Naive thymus-derived CD4-positive, alpha-beta T cell (primary cell): ENCODE measurements at regions not wholly inside any gene's neighbourhood (a gene's known extent, or its start where the extent isn't known, plus 50 kb on each side); places are given as distances from the start of the nearest gene placed in this dataset.
"Not testable (repeated sequence)": the region's sequence is repeated elsewhere in the genome, so short reads cannot be mapped to it uniquely, and the experiment has no call there.

Experiments
- ATAC-seq: fragments of 150-1000 bp; cut with Tn5 transposase; 2 replicates; pipeline ENCODE4 v1.10.0; 2021; ENCODE audit warnings: mild to moderate bottlenecking, moderate library complexity
- CTCF ChIA-PET: fragments of 350-600 bp; sonication (Branson Sonifier 250); formaldehyde crosslinking; loops from one replicate; lab custom pipeline; 2021; ENCODE audit warnings: antibody characterized with exemption; lab: Charles Lee
- POLR2A ChIA-PET: fragments of 350-600 bp; sonication (Branson Sonifier 250); formaldehyde crosslinking; loops from one replicate; lab custom pipeline; 2021; ENCODE audit warnings: antibody characterized with exemption, inconsistent platforms; lab: Charles Lee
- DNase-seq, 9 donors: peaks; one replicate each; pipeline versions ENCODE4 v3.0.0 to v3.0.0-alpha.2; 2020 to 2022; ENCODE audit warnings: mixed read lengths in 1 of 9
- H3K27ac ChIP-seq: one replicate; pipeline ENCODE4 v1.7.0; 2013; ENCODE audit warnings: mild to moderate bottlenecking, low read depth, low read length, moderate library complexity
- H3K27me3 ChIP-seq, 2 donors: one replicate each; pipeline ENCODE4 v1.7.0; 2013; ENCODE audit warnings: low read length in 2 of 2, mild to moderate bottlenecking in 2 of 2, moderate library complexity in 2 of 2; ENCODE audit not compliant: control insufficient read depth in 2 of 2, insufficient read depth in 2 of 2
- H3K36me3 ChIP-seq, 3 experiments: 1 replicate in 2 of 3; 2 replicates in 1 of 3; pipeline ENCODE4 v1.7.0; 2013; ENCODE audit warnings: low read length in 3 of 3, mild to moderate bottlenecking in 3 of 3, moderate library complexity in 1 of 3; ENCODE audit not compliant: insufficient read depth in 3 of 3, control insufficient read depth in 2 of 3
- H3K4me1 ChIP-seq, 2 donors: one replicate each; pipeline ENCODE4 v1.7.0; 2013; ENCODE audit warnings: low read length in 2 of 2, mild to moderate bottlenecking in 2 of 2, moderate library complexity in 1 of 2; ENCODE audit not compliant: control insufficient read depth in 2 of 2, insufficient read depth in 2 of 2
- H3K4me3 ChIP-seq: 2 replicates; pipeline ENCODE4 v1.7.0; 2013; ENCODE audit warnings: mild to moderate bottlenecking, low read length
- H3K9me3 ChIP-seq, 3 experiments: 1 replicate in 2 of 3; 2 replicates in 1 of 3; pipeline ENCODE4 v1.7.0; 2013; ENCODE audit warnings: low read length in 3 of 3; ENCODE audit not compliant: control insufficient read depth in 2 of 3
- H3K27ac Mint-ChIP-seq, 9 donors: one replicate each; pipeline ENCODE4 v1.8.0; 2020 to 2022; ENCODE audit warnings: mixed read lengths in 9 of 9, mild to moderate bottlenecking in 8 of 9, moderate library complexity in 5 of 9, inconsistent platforms in 2 of 9
- H3K27me3 Mint-ChIP-seq, 5 donors: one replicate each; pipeline ENCODE4 v1.8.0; 2021 to 2022; ENCODE audit warnings: mixed read lengths in 5 of 5, mild to moderate bottlenecking in 1 of 5
- H3K36me3 Mint-ChIP-seq, 5 donors: one replicate each; pipeline ENCODE4 v1.8.0; 2020 to 2022; ENCODE audit warnings: mixed read lengths in 5 of 5, mild to moderate bottlenecking in 3 of 5, inconsistent platforms in 1 of 5
- H3K4me1 Mint-ChIP-seq, 7 donors: one replicate each; pipeline ENCODE4 v1.8.0; 2020 to 2022; ENCODE audit warnings: mixed read lengths in 7 of 7, mild to moderate bottlenecking in 3 of 7, inconsistent platforms in 1 of 7
- H3K4me3 Mint-ChIP-seq, 10 donors: one replicate each; pipeline ENCODE4 v1.8.0; 2020 to 2022; ENCODE audit warnings: mild to moderate bottlenecking in 10 of 10, mixed read lengths in 10 of 10, moderate library complexity in 6 of 10, inconsistent platforms in 2 of 10
- H3K9me3 Mint-ChIP-seq, 11 donors: one replicate each; pipeline ENCODE4 v1.8.0; 2020 to 2022; ENCODE audit warnings: mixed read lengths in 11 of 11, mild to moderate bottlenecking in 4 of 11, inconsistent platforms in 1 of 11, moderate library complexity in 1 of 11
- intact Hi-C, 2 donors: fragments of 100-400 bp; cut with micrococcal nuclease; formaldehyde crosslinking; loops; one replicate each; pipeline ENCODE4 v1.15.1; 2023

- H3K4me1 Mint-ChIP-seq, result no peaks in the 10 kb centered on the region
- no peaks in the 10 kb centered on the region for H3K4me1 ChIP-seq
- intact Hi-C loops, result no loop called here
- H3K36me3 Mint-ChIP-seq, result no peaks in the 10 kb centered on the region
- no peak for ATAC-seq
- H3K4me3 Mint-ChIP-seq, result no peak overlapping the region
- H3K9me3 Mint-ChIP-seq, result peaks cover 0 to 6% (median 1%) of the 10 kb centered on the region in 11 donors
- no peaks in the 10 kb centered on the region for H3K9me3 ChIP-seq
- H3K27ac Mint-ChIP-seq, result no peak overlapping the region
- CTCF ChIA-PET, result no interaction called here
- no peaks in the 10 kb centered on the region for H3K36me3 ChIP-seq
- no peak overlapping the region for H3K27ac ChIP-seq
- POLR2A ChIA-PET, result no interaction called here
- no peak overlapping the region for H3K4me3 ChIP-seq
- H3K27me3 ChIP-seq, result no peaks in the 10 kb centered on the region
- peaks cover 0 to 19% (median 10%) of the 10 kb centered on the region in 5 donors for H3K27me3 Mint-ChIP-seq
- DNase-seq, result no peak
Measured at GRCh38 chr2:55801436-55801835, 107.8 kb upstream of the PNPT1 start.

- ATAC-seq, H3K4me3 ChIP-seq, POLR2A ChIA-PET, intact Hi-C loops, H3K27ac ChIP-seq, H3K4me3 Mint-ChIP-seq, CTCF ChIA-PET, H3K9me3 Mint-ChIP-seq, H3K27ac Mint-ChIP-seq, H3K36me3 Mint-ChIP-seq, H3K36me3 ChIP-seq, H3K4me1 Mint-ChIP-seq, H3K4me1 ChIP-seq, DNase-seq, H3K9me3 ChIP-seq, H3K27me3 ChIP-seq: not testable (repeated sequence)
- peaks cover 0 to 22% (median 6%) of the 10 kb centered on the region in 5 donors for H3K27me3 Mint-ChIP-seq
Measured at GRCh38 chr2:55799624-55800023, 106.0 kb upstream of the PNPT1 start.

- no peak overlapping the region for H3K27ac ChIP-seq
- ChIA-PET POLR2A (no interaction called here), CTCF (no interaction called here)
- H3K4me1 ChIP-seq, result no peaks in the 10 kb centered on the region
- peaks cover 0 to 4% (median 0%) of the 10 kb centered on the region in 5 donors for H3K36me3 Mint-ChIP-seq
- no peak for ATAC-seq
- H3K9me3 Mint-ChIP-seq, result peaks cover 0 to 13% (median 6%) of the 10 kb centered on the region in 11 donors
- intact Hi-C loops, result no loop called here
- H3K36me3 ChIP-seq, result no peaks in the 10 kb centered on the region
- no peaks in the 10 kb centered on the region for H3K4me1 Mint-ChIP-seq
- no peaks in the 10 kb centered on the region for H3K27me3 ChIP-seq
- DNase-seq, result no peak
- no peak overlapping the region for H3K4me3 Mint-ChIP-seq
- H3K27me3 Mint-ChIP-seq, result peaks cover 0 to 14% (median 0%) of the 10 kb centered on the region in 5 donors
- H3K27ac Mint-ChIP-seq, result no peak overlapping the region
- no peaks in the 10 kb centered on the region for H3K9me3 ChIP-seq
- no peak overlapping the region for H3K4me3 ChIP-seq
Measured at GRCh38 chr2:55796121-55796520, 102.5 kb upstream of the PNPT1 start.

- H3K4me1 Mint-ChIP-seq, POLR2A ChIA-PET, DNase-seq, ATAC-seq, H3K27me3 ChIP-seq, H3K36me3 Mint-ChIP-seq, H3K9me3 ChIP-seq, H3K27ac ChIP-seq, H3K4me3 ChIP-seq, H3K4me3 Mint-ChIP-seq, CTCF ChIA-PET, H3K27ac Mint-ChIP-seq, H3K36me3 ChIP-seq, H3K4me1 ChIP-seq, intact Hi-C loops: not testable (repeated sequence)
- Mint-ChIP-seq H3K27me3 (peaks cover 0 to 14% (median 0%) of the 10 kb centered on the region in 5 donors), H3K9me3 (peaks cover 0 to 17% (median 5%) of the 10 kb centered on the region in 11 donors)
Measured at GRCh38 chr2:55793602-55794001, 100.0 kb upstream of the PNPT1 start.

GRCh38 chr2:55786280-55786679, 92.6 kb upstream of the PNPT1 start:
- intact Hi-C loops, result no loop called here
- H3K4me1 Mint-ChIP-seq, result no peaks in the 10 kb centered on the region
- H3K4me3 ChIP-seq, result no peak overlapping the region
- peaks cover 0 to 4% (median 0%) of the 10 kb centered on the region in 5 donors for H3K27me3 Mint-ChIP-seq
- DNase-seq (no peak), ATAC-seq (no peak)
- H3K36me3 Mint-ChIP-seq, result no peaks in the 10 kb centered on the region
- H3K27me3 ChIP-seq, result no peaks in the 10 kb centered on the region
- H3K27ac ChIP-seq, result no peak overlapping the region
- H3K27ac Mint-ChIP-seq, result no peak overlapping the region
- ChIA-PET POLR2A (no interaction called here), CTCF (no interaction called here)
- H3K4me3 Mint-ChIP-seq, result no peak overlapping the region
- H3K4me1 ChIP-seq, result no peaks in the 10 kb centered on the region
- H3K9me3 ChIP-seq, result no peaks in the 10 kb centered on the region
- no peaks in the 10 kb centered on the region for H3K36me3 ChIP-seq
- peaks cover 0 to 3% (median 0%) of the 10 kb centered on the region in 11 donors for H3K9me3 Mint-ChIP-seq

- H3K4me1 ChIP-seq, H3K27ac Mint-ChIP-seq, ATAC-seq, H3K4me1 Mint-ChIP-seq, H3K27me3 ChIP-seq, H3K36me3 ChIP-seq, intact Hi-C loops, DNase-seq, H3K4me3 Mint-ChIP-seq, H3K36me3 Mint-ChIP-seq, H3K27me3 Mint-ChIP-seq, H3K27ac ChIP-seq, H3K4me3 ChIP-seq, CTCF ChIA-PET, H3K9me3 ChIP-seq, H3K9me3 Mint-ChIP-seq, POLR2A ChIA-PET: not testable (repeated sequence)
Measured at GRCh38 chr2:55783751-55784150, 90.1 kb upstream of the PNPT1 start.

GRCh38 chr2:55782528-55783173, 89.0 kb upstream of the PNPT1 start:
- peaks cover 3 to 13% (median 7%) of the 10 kb centered on the region in 5 donors for H3K27me3 Mint-ChIP-seq
- Histone ChIP-seq H3K27ac (no peak overlapping the region), H3K4me3 (no peak overlapping the region), H3K9me3 (no peaks in the 10 kb centered on the region), H3K4me1 (no peaks in the 10 kb centered on the region), H3K27me3 (no peaks in the 10 kb centered on the region), H3K36me3 (no peaks in the 10 kb centered on the region)
- ATAC-seq (no peak), DNase-seq (no peak)
- intact Hi-C loops, result no loop called here
- H3K27ac Mint-ChIP-seq, result no peak overlapping the region
- H3K36me3 Mint-ChIP-seq, result no peaks in the 10 kb centered on the region
- no peaks in the 10 kb centered on the region for H3K4me1 Mint-ChIP-seq
- POLR2A ChIA-PET, result no interaction called here
- CTCF ChIA-PET, result no interaction called here
- H3K4me3 Mint-ChIP-seq, result no peak overlapping the region
- no peaks in the 10 kb centered on the region for H3K9me3 Mint-ChIP-seq
